ENCODE measurements at regions not wholly inside any gene's neighbourhood (a gene's known extent, or its start where the extent isn't known, plus 50 kb on each side); places are given as distances from the start of the nearest gene placed in this dataset.

GRCh38 chr17:74001145-74001544, 202.3 kb upstream of the RPL38 start:
- TF ChIP-seq POLR2AphosphoS5 (IDR thresholded peaks at IDR 0.05): no peak
- no peak for TF ChIP-seq CTCF (IDR thresholded peaks at IDR 0.05)
- no peak for TF ChIP-seq POLR2A (IDR thresholded peaks at IDR 0.05)
- Histone ChIP-seq H3K36me3 (no peaks in the 10 kb centered on the region), H3K9me3 (no peaks in the 10 kb centered on the region), H3K4me3 (no peak overlapping the region), H3K27me3 (peaks cover 0 to 26% of the 10 kb centered on the region in 2 donors), H3K4me1 (no peaks in the 10 kb centered on the region), H3K27ac (no peak overlapping the region)
- DNase-seq (ENCODE audit: low spot score in 2 of 2): no peak
- intact Hi-C loops (cut with DNase I; ENCODE audit: low total_unique reads): no loop called here

- Histone ChIP-seq H3K27me3 (peaks cover 0 to 31% of the 10 kb centered on the region in 2 donors), H3K4me3 (no peak overlapping the region), H3K36me3 (no peaks in the 10 kb centered on the region), H3K9me3 (no peaks in the 10 kb centered on the region), H3K4me1 (no peaks in the 10 kb centered on the region), H3K27ac (no peak overlapping the region)
- TF ChIP-seq POLR2AphosphoS5 (IDR thresholded peaks at IDR 0.05) (no peak), POLR2A (IDR thresholded peaks at IDR 0.05) (no peak), CTCF (IDR thresholded peaks at IDR 0.05) (no peak)
- no peak for DNase-seq (ENCODE audit: low spot score in 2 of 2)
- intact Hi-C loops (cut with DNase I; ENCODE audit: low total_unique reads): no loop called here
These were observed 201.2 kb upstream of the RPL38 start for GRCh38 chr17:74002241-74002640.

GRCh38 chr17:74004056-74004455, 199.4 kb upstream of the RPL38 start:
- H3K4me1 ChIP-seq: no peaks in the 10 kb centered on the region
- intact Hi-C loops (cut with DNase I; ENCODE audit: low total_unique reads): no loop called here
- H3K27me3 ChIP-seq: peaks cover 0 to 42% of the 10 kb centered on the region in 2 donors
- no peak overlapping the region for H3K4me3 ChIP-seq
- no peaks in the 10 kb centered on the region for H3K36me3 ChIP-seq
- H3K27ac ChIP-seq: no peak overlapping the region
- H3K9me3 ChIP-seq: no peaks in the 10 kb centered on the region
- no peak for DNase-seq (ENCODE audit: low spot score in 2 of 2)
- TF ChIP-seq CTCF (IDR thresholded peaks at IDR 0.05): no peak
- TF ChIP-seq POLR2AphosphoS5 (IDR thresholded peaks at IDR 0.05): no peak
- TF ChIP-seq POLR2A (IDR thresholded peaks at IDR 0.05): no peak

- Histone ChIP-seq H3K27ac (no peak overlapping the region), H3K4me1 (no peaks in the 10 kb centered on the region), H3K9me3 (no peaks in the 10 kb centered on the region), H3K27me3 (peaks cover 0 to 48% of the 10 kb centered on the region in 2 donors), H3K36me3 (no peaks in the 10 kb centered on the region), H3K4me3 (no peak overlapping the region)
- no peak for DNase-seq (ENCODE audit: low spot score in 2 of 2)
- TF ChIP-seq CTCF (IDR thresholded peaks at IDR 0.05): no peak
- no peak for TF ChIP-seq POLR2AphosphoS5 (IDR thresholded peaks at IDR 0.05)
- no peak for TF ChIP-seq POLR2A (IDR thresholded peaks at IDR 0.05)
- intact Hi-C loops (cut with DNase I; ENCODE audit: low total_unique reads): no loop called here
These were observed 197.7 kb upstream of the RPL38 start for GRCh38 chr17:74005790-74006189.

- no peak for DNase-seq (ENCODE audit: low spot score in 2 of 2)
- H3K27me3 ChIP-seq: peaks cover 0 to 48% of the 10 kb centered on the region in 2 donors
- intact Hi-C loops (cut with DNase I; ENCODE audit: low total_unique reads): no loop called here
- no peak overlapping the region for H3K27ac ChIP-seq
- no peak for TF ChIP-seq CTCF (IDR thresholded peaks at IDR 0.05)
- no peak for TF ChIP-seq POLR2A (IDR thresholded peaks at IDR 0.05)
- no peak for TF ChIP-seq POLR2AphosphoS5 (IDR thresholded peaks at IDR 0.05)
- no peak overlapping the region for H3K4me3 ChIP-seq
- no peaks in the 10 kb centered on the region for H3K36me3 ChIP-seq
- no peaks in the 10 kb centered on the region for H3K9me3 ChIP-seq
- H3K4me1 ChIP-seq: no peaks in the 10 kb centered on the region
These were observed 197.1 kb upstream of the RPL38 start for GRCh38 chr17:74006371-74006770.

Data from breast epithelium (tissue), 4 donors.